OCI-LY3 (cell line): ENCODE measurements at regions not wholly inside any gene's neighbourhood (a gene's known extent, or its start where the extent isn't known, plus 50 kb on each side); places are given as distances from the start of the nearest gene placed in this dataset.

Source experiments
- EZH2phosphoT487 ChIP-seq: fragments of 200-600 bp; shearing (Covaris generic); IDR thresholded peaks from 2 replicates; pipeline ENCODE4 v1.6.1; 2018; ENCODE audit warnings: antibody characterized with exemption, mixed run types, low read depth
- TF ChIP-seq, protein P1 (sequence below): fragments of 200-600, 300-600 bp; sonication (generic); IDR thresholded peaks from 2 replicates; pipeline ENCODE4 v1.5.1; 2014; ENCODE audit warnings: antibody characterized with exemption, low read length, low read depth

DNA sequence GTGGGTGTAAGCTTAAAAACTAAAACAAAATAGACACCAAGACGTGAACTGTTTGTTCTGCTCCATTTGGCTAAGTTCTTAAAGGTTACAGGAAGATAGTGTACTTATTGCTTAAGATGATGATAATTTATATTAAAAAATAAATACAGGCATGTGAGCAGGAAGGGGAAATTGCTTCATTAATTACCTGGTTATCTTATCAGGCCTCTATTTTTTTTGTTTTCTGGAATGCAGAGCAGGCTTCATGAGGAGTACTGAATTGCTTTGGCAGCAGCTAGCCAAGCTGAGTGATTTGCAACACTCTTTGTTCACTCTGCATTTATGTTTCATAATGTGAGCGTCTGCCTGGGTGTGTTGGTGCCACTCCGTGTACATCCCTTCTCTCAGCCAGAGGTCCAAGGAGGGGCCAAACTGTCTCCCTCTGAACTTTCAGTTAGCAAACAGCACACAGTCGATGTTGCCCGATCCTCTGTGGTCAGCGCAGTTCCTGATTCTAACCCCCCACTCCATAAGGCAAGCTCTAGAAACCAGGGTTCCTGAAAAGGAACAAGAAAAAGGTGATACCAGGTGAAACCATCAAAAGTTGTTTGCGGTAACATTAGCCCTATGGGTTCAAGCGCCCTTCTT lies 348.2 kb downstream of the SPRY1 start:
- TF ChIP-seq, protein P1, sequence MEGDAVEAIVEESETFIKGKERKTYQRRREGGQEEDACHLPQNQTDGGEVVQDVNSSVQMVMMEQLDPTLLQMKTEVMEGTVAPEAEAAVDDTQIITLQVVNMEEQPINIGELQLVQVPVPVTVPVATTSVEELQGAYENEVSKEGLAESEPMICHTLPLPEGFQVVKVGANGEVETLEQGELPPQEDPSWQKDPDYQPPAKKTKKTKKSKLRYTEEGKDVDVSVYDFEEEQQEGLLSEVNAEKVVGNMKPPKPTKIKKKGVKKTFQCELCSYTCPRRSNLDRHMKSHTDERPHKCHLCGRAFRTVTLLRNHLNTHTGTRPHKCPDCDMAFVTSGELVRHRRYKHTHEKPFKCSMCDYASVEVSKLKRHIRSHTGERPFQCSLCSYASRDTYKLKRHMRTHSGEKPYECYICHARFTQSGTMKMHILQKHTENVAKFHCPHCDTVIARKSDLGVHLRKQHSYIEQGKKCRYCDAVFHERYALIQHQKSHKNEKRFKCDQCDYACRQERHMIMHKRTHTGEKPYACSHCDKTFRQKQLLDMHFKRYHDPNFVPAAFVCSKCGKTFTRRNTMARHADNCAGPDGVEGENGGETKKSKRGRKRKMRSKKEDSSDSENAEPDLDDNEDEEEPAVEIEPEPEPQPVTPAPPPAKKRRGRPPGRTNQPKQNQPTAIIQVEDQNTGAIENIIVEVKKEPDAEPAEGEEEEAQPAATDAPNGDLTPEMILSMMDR: no peak
- no peak for TF ChIP-seq EZH2phosphoT487
